ENCODE measurements at regions not wholly inside any gene's neighbourhood (a gene's known extent, or its start where the extent isn't known, plus 50 kb on each side); places are given as distances from the start of the nearest gene placed in this dataset.

GRCh38 chr4:12053966-12054365 is 625.3 kb upstream of the HS3ST1 start:
- H3K9me3 ChIP-seq: no peaks in the 10 kb centered on the region
- 61 to 70% methylated on average over 2 of the region's 2 CpGs for WGBS, 2 donors
- DNase-seq: no peak
- no peak overlapping the region for H3K27ac ChIP-seq
- no peaks in the 10 kb centered on the region for H3K4me1 ChIP-seq
- ATAC-seq: no peak
- no peak for FAIRE-seq
- intact Hi-C loops (cut with DNase I): no loop called here
- no peak overlapping the region for H3K4me3 ChIP-seq
- TF ChIP-seq CTCF (IDR thresholded peaks at IDR 0.05): no peak
- H3K36me3 ChIP-seq: no peaks in the 10 kb centered on the region
- H3K27me3 ChIP-seq: no peaks in the 10 kb centered on the region

- Histone ChIP-seq H3K27ac (no peak overlapping the region), H3K27me3 (no peaks in the 10 kb centered on the region), H3K4me1 (no peaks in the 10 kb centered on the region), H3K9me3 (no peaks in the 10 kb centered on the region), H3K36me3 (no peaks in the 10 kb centered on the region), H3K4me3 (no peak overlapping the region)
- intact Hi-C loops (cut with DNase I): no loop called here
- DNase-seq (no peak), ATAC-seq (no peak), FAIRE-seq (no peak)
- TF ChIP-seq CTCF (IDR thresholded peaks at IDR 0.05): no peak
Observed at GRCh38 chr4:12053556-12053955, 624.9 kb upstream of the HS3ST1 start.

GRCh38 chr4:12050357-12050756 is 621.7 kb upstream of the HS3ST1 start:
- ATAC-seq (no peak), FAIRE-seq (no peak)
- no peak for TF ChIP-seq CTCF (IDR thresholded peaks at IDR 0.05)

GRCh38 chr4:12042818-12043217 is 614.1 kb upstream of the HS3ST1 start:
- 52 to 67% methylated on average over 4 of the region's 4 CpGs for WGBS, 2 donors
- intact Hi-C loops (cut with DNase I): no loop called here
- Histone ChIP-seq H3K4me3 (no peak overlapping the region), H3K9me3 (no peaks in the 10 kb centered on the region), H3K27ac (no peak overlapping the region), H3K27me3 (no peaks in the 10 kb centered on the region), H3K4me1 (no peaks in the 10 kb centered on the region), H3K36me3 (no peaks in the 10 kb centered on the region)
- DNase-seq (no peak), ATAC-seq (no peak), FAIRE-seq (no peak)
- TF ChIP-seq CTCF (IDR thresholded peaks at IDR 0.05): no peak

More at GRCh38 chr4:12050357-12050756, 621.7 kb upstream of the HS3ST1 start:
- H3K27ac ChIP-seq: no peak overlapping the region
- no peaks in the 10 kb centered on the region for H3K9me3 ChIP-seq
- H3K36me3 ChIP-seq: no peaks in the 10 kb centered on the region
- no peaks in the 10 kb centered on the region for H3K4me1 ChIP-seq
- no peak for DNase-seq
- no peaks in the 10 kb centered on the region for H3K27me3 ChIP-seq
- H3K4me3 ChIP-seq: no peak overlapping the region
- intact Hi-C loops (cut with DNase I): no loop called here

GRCh38 chr4:12041828-12042227 is 613.1 kb upstream of the HS3ST1 start:
- FAIRE-seq (no peak), DNase-seq (no peak), ATAC-seq (no peak)
- Histone ChIP-seq H3K36me3 (no peaks in the 10 kb centered on the region), H3K27ac (no peak overlapping the region), H3K4me3 (no peak overlapping the region), H3K9me3 (no peaks in the 10 kb centered on the region), H3K27me3 (no peaks in the 10 kb centered on the region), H3K4me1 (no peaks in the 10 kb centered on the region)
- TF ChIP-seq CTCF (IDR thresholded peaks at IDR 0.05): no peak
- WGBS, 2 donors: 46 to 54% methylated on average over 2 of the region's 2 CpGs
- intact Hi-C loops (cut with DNase I): no loop called here

All from pancreas (tissue), 10 donors.